ENCODE measurements at regions not wholly inside any gene's neighbourhood (a gene's known extent, or its start where the extent isn't known, plus 50 kb on each side); places are given as distances from the start of the nearest gene placed in this dataset.

- H3K27me3 ChIP-seq (replicated peaks; ENCODE audit: control insufficient read depth, insufficient read depth, low read length), result no peaks in the 10 kb centered on the region
- no peaks in the 10 kb centered on the region for H3K36me3 ChIP-seq (ENCODE audit: control insufficient read depth, insufficient read depth, low read length)
- no peak overlapping the region for H3K4me3 ChIP-seq (replicated peaks; ENCODE audit: low read depth, low read length)
Observed at GRCh38 chr14:97931273-97931672, 1134.1 kb downstream of the VRK1 start.

DNA sequence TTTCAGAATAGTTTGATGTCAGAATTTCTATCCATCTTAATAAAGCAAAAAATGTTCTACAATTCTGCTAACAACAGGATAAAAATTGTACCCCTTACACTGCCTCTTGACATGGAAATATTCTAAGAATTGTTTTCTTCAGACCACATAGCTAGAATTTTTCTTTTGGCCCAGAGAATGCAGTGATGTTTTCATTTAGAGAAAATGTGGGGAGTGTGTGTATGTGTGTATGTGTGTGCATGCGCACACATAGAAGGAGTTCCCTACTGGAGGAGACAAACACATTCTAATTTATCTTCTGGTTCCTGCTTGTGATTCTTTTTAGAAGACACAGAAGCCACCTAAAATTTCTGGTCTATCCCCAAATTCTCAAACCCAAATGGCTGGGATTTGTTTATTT, 1145.7 kb downstream of the VRK1 start:
- Histone ChIP-seq H3K27me3 (replicated peaks; ENCODE audit: control insufficient read depth, insufficient read depth, low read length) (no peaks in the 10 kb centered on the region), H3K36me3 (ENCODE audit: control insufficient read depth, insufficient read depth, low read length) (no peaks in the 10 kb centered on the region), H3K4me3 (replicated peaks; ENCODE audit: low read depth, low read length) (no peak overlapping the region)
- DNase-seq (ENCODE audit: extremely low read depth, insufficient read length), result no peak
- TF ChIP-seq CTCF (IDR thresholded peaks at IDR 0.05; ENCODE audit: insufficient read depth, low read length, poor library complexity, severe bottlenecking), result no peak

More at GRCh38 chr14:97931273-97931672, 1134.1 kb downstream of the VRK1 start:
- no peak for TF ChIP-seq CTCF (IDR thresholded peaks at IDR 0.05; ENCODE audit: insufficient read depth, low read length, poor library complexity, severe bottlenecking)
- DNase-seq (ENCODE audit: extremely low read depth, insufficient read length), result no peak

GRCh38 chr14:97943619-97944018, 1146.4 kb downstream of the VRK1 start:
- H3K27me3 ChIP-seq (replicated peaks; ENCODE audit: control insufficient read depth, insufficient read depth, low read length), result no peaks in the 10 kb centered on the region

GRCh38 chr14:97944380-97944779, 1147.2 kb downstream of the VRK1 start:
- DNase-seq (ENCODE audit: extremely low read depth, insufficient read length), result no peak
- no peaks in the 10 kb centered on the region for H3K27me3 ChIP-seq (replicated peaks; ENCODE audit: control insufficient read depth, insufficient read depth, low read length)
- no peaks in the 10 kb centered on the region for H3K36me3 ChIP-seq (ENCODE audit: control insufficient read depth, insufficient read depth, low read length)
- H3K4me3 ChIP-seq (replicated peaks; ENCODE audit: low read depth, low read length), result no peak overlapping the region
- no peak for TF ChIP-seq CTCF (IDR thresholded peaks at IDR 0.05; ENCODE audit: insufficient read depth, low read length, poor library complexity, severe bottlenecking)

More at GRCh38 chr14:97943619-97944018, 1146.4 kb downstream of the VRK1 start:
- TF ChIP-seq CTCF (IDR thresholded peaks at IDR 0.05; ENCODE audit: insufficient read depth, low read length, poor library complexity, severe bottlenecking), result no peak
- DNase-seq (ENCODE audit: extremely low read depth, insufficient read length), result no peak
- no peak overlapping the region for H3K4me3 ChIP-seq (replicated peaks; ENCODE audit: low read depth, low read length)
- no peaks in the 10 kb centered on the region for H3K36me3 ChIP-seq (ENCODE audit: control insufficient read depth, insufficient read depth, low read length)

- TF ChIP-seq CTCF (IDR thresholded peaks at IDR 0.05; ENCODE audit: insufficient read depth, low read length, poor library complexity, severe bottlenecking), result no peak
- no peak overlapping the region for H3K4me3 ChIP-seq (replicated peaks; ENCODE audit: low read depth, low read length)
- no peak for DNase-seq (ENCODE audit: extremely low read depth, insufficient read length)
- H3K27me3 ChIP-seq (replicated peaks; ENCODE audit: control insufficient read depth, insufficient read depth, low read length), result no peaks in the 10 kb centered on the region
- H3K36me3 ChIP-seq (ENCODE audit: control insufficient read depth, insufficient read depth, low read length), result no peaks in the 10 kb centered on the region
Observed at GRCh38 chr14:97945631-97946030, 1148.4 kb downstream of the VRK1 start.

DNA sequence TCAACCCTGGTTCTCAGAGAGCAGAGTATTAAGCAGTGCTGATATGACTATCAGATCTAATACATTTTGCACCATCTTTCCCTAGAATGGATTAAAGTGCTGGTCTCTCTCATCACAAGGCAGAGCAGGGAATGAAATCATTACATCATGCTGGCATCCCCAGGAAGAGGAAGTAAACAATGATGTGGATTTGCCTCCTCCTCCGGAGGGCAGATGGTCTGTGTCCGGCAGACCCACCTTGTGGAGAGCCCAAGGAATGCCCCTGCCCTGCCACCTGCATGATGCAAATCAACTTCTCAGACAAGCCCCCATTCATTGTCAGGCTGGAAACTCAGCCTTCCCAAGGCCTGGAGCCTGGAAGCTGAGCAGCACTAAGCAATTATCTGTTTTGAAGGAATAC, 1149.1 kb downstream of the VRK1 start:
- H3K4me3 ChIP-seq (replicated peaks; ENCODE audit: low read depth, low read length), result no peak overlapping the region
- no peaks in the 10 kb centered on the region for H3K36me3 ChIP-seq (ENCODE audit: control insufficient read depth, insufficient read depth, low read length)
- no peak for DNase-seq (ENCODE audit: extremely low read depth, insufficient read length)
- no peak for TF ChIP-seq CTCF (IDR thresholded peaks at IDR 0.05; ENCODE audit: insufficient read depth, low read length, poor library complexity, severe bottlenecking)
- H3K27me3 ChIP-seq (replicated peaks; ENCODE audit: control insufficient read depth, insufficient read depth, low read length), result no peaks in the 10 kb centered on the region

All from GM06990 (cell line).